Hepatocyte (in vitro differentiated cells): ENCODE measurements at regions not wholly inside any gene's neighbourhood (a gene's known extent, or its start where the extent isn't known, plus 50 kb on each side); places are given as distances from the start of the nearest gene placed in this dataset.

Source experiments
- EZH2 ChIP-seq: fragments of 200-600 bp; sonication (generic); IDR thresholded peaks from 2 replicates; pipeline ENCODE4 v1.6.1; 2016; ENCODE audit warnings: antibody characterized with exemption, mild to moderate bottlenecking, borderline replicate concordance
- TF ChIP-seq, protein P1 (sequence below): fragments of 200-600 bp; sonication (generic); IDR thresholded peaks from 2 replicates; pipeline ENCODE4 v1.5.1; 2016; ENCODE audit warnings: antibody characterized with exemption, mild to moderate bottlenecking; ENCODE audit not compliant: poor library complexity

GRCh38 chr13:76048675-76049375 lies 412.7 kb downstream of the LMO7 start:
- TF ChIP-seq, protein P1, sequence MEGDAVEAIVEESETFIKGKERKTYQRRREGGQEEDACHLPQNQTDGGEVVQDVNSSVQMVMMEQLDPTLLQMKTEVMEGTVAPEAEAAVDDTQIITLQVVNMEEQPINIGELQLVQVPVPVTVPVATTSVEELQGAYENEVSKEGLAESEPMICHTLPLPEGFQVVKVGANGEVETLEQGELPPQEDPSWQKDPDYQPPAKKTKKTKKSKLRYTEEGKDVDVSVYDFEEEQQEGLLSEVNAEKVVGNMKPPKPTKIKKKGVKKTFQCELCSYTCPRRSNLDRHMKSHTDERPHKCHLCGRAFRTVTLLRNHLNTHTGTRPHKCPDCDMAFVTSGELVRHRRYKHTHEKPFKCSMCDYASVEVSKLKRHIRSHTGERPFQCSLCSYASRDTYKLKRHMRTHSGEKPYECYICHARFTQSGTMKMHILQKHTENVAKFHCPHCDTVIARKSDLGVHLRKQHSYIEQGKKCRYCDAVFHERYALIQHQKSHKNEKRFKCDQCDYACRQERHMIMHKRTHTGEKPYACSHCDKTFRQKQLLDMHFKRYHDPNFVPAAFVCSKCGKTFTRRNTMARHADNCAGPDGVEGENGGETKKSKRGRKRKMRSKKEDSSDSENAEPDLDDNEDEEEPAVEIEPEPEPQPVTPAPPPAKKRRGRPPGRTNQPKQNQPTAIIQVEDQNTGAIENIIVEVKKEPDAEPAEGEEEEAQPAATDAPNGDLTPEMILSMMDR: no peak
- no peak for TF ChIP-seq EZH2
